ENCODE measurements at regions not wholly inside any gene's neighbourhood (a gene's known extent, or its start where the extent isn't known, plus 50 kb on each side); places are given as distances from the start of the nearest gene placed in this dataset.

- no peak for TF ChIP-seq CHD7 (IDR thresholded peaks at IDR 0.05; ENCODE audit: insufficient replicate concordance, low read length)
- TF ChIP-seq FOSL1 (IDR thresholded peaks at IDR 0.05; ENCODE audit: insufficient read depth, low read depth, low read length), result no peak
- no peak for TF ChIP-seq NRF1 (IDR thresholded peaks at IDR 0.05; ENCODE audit: low read depth, low read length)
- no peak for TF ChIP-seq GTF2F1 (IDR thresholded peaks at IDR 0.05; ENCODE audit: borderline replicate concordance, low read depth, low read length)
- no peak for TF ChIP-seq KDM4A (IDR thresholded peaks at IDR 0.05; ENCODE audit: low read depth, low read length, severe bottlenecking)
- no peak for TF ChIP-seq KDM1A (IDR thresholded peaks at IDR 0.05; ENCODE audit: borderline replicate concordance, low read length)
- TF ChIP-seq ASH2L (IDR thresholded peaks at IDR 0.05; ENCODE audit: low read length), result no peak
- TF ChIP-seq TAF7 (optimal IDR thresholded peaks at IDR 0.05; ENCODE audit: borderline replicate concordance, low read depth, low read length), result no peak
- no peak for TF ChIP-seq SP1 (IDR thresholded peaks at IDR 0.05; ENCODE audit: low read depth, low read length)
- TF ChIP-seq TAF1 (IDR thresholded peaks at IDR 0.05; ENCODE audit: low read depth, low read length), result no peak
- TF ChIP-seq MAFK (IDR thresholded peaks at IDR 0.05; ENCODE audit: low read depth, low read length), result no peak
These were observed 137.8 kb upstream of the ANKH start (continued) for GRCh38 chr5:15009420-15009819.

All from H1 (cell line).